ENCODE measurements at regions not wholly inside any gene's neighbourhood (a gene's known extent, or its start where the extent isn't known, plus 50 kb on each side); places are given as distances from the start of the nearest gene placed in this dataset.

DNA sequence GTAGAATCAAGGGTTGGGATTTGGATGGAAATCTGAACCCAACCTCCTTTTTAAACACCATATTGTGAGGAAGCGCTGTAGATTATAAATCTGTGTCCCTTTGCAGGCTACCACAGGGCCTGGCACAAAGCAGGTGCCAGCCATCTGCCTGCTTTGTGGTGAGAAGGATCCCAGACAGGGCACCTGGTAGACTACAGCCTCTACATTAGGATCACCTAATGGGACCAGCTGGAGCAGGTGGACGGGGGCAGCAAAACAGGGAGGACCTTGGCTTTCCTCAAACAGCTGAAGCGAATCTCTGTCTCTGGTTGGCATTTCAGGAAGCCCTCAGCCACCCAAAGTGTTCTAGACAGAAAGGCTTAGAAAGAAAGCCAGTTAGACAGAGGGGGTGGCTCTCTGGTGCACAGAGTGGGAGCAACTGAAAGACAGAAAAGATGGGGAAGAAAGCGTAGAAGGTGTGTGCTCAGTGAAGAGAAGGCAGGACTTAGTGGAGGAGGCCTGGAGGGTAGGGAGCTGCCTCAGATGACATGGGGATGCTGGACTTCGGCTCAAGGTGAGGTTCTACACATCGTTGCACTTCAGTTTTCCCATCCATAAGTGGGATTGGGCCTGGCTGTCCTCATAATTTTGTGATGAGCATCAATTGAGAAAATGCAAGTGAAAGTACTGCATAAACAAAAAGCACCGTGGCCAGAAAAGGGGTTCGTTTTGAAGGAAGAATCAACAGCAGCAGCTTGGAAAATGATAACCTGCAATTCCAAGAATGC, 350.8 kb downstream of the CYRIA start:
- Histone ChIP-seq H3K4me1 (ENCODE audit: control insufficient read depth, insufficient read depth, low read length) (no peaks in the 10 kb centered on the region), H3K4me3 (ENCODE audit: low read depth, low read length) (no peak overlapping the region), H3K9me3 (ENCODE audit: control insufficient read depth, insufficient read depth, low read depth, low read length) (no peaks in the 10 kb centered on the region), H3K36me3 (ENCODE audit: control insufficient read depth in 2 of 2, insufficient read depth in 1 of 2, low read length in 2 of 2) (no peaks in the 10 kb centered on the region), H3K27ac (ENCODE audit: extremely low read depth, low read depth, low read length) (no peak overlapping the region)
- CTCF ChIA-PET = interaction anchor here (0.7 kb wide), 1 partner anchor 172 kb away, joined by 3 read pairs; no protein-coding TSS in a partner anchor
- POLR2A ChIA-PET = no interaction called here
- TF ChIP-seq FEZF1 (tag by site-specific recombination; IDR thresholded peaks at IDR 0.05) (no peak), GLI4 (tag by site-specific recombination; IDR thresholded peaks at IDR 0.05) (no peak), OVOL3 (tag by site-specific recombination; IDR thresholded peaks at IDR 0.05) (no peak), ZNF670 (tag by site-specific recombination; IDR thresholded peaks at IDR 0.05; ENCODE audit: low read depth) (no peak), SP3 (tag by site-specific recombination; IDR thresholded peaks at IDR 0.05) (no peak)

GRCh38 chr2:16314001-16314400, 351.6 kb downstream of the CYRIA start:
- Histone ChIP-seq H3K36me3 (ENCODE audit: control insufficient read depth in 2 of 2, insufficient read depth in 1 of 2, low read length in 2 of 2) (no peaks in the 10 kb centered on the region), H3K4me1 (ENCODE audit: control insufficient read depth, insufficient read depth, low read length) (no peaks in the 10 kb centered on the region), H3K9me3 (ENCODE audit: control insufficient read depth, insufficient read depth, low read depth, low read length) (no peaks in the 10 kb centered on the region), H3K4me3 (ENCODE audit: low read depth, low read length) (no peak overlapping the region), H3K27ac (ENCODE audit: extremely low read depth, low read depth, low read length) (no peak overlapping the region)
- CTCF ChIA-PET = no interaction called here
- no peak for TF ChIP-seq ZNF639 (tag by site-specific recombination; IDR thresholded peaks at IDR 0.05)
- TF ChIP-seq HOXC10 (CRISPR knock-in tag; IDR thresholded peaks at IDR 0.05) = no peak
- TF ChIP-seq KLF1 (tag by site-specific recombination; IDR thresholded peaks at IDR 0.05) = no peak
- no peak for TF ChIP-seq ZNF114 (tag by site-specific recombination; IDR thresholded peaks at IDR 0.05)
- no peak for TF ChIP-seq ZNF24 (tag by site-specific recombination; IDR thresholded peaks at IDR 0.05)
- TF ChIP-seq ZNF785 (tag by site-specific recombination; IDR thresholded peaks at IDR 0.05) = no peak
- TF ChIP-seq ZNF658 (tag by site-specific recombination; IDR thresholded peaks at IDR 0.05) = no peak
- TF ChIP-seq KLF8 (tag by site-specific recombination; IDR thresholded peaks at IDR 0.05) = no peak
- no peak for TF ChIP-seq ZNF138 (tag by site-specific recombination; IDR thresholded peaks at IDR 0.05; ENCODE audit: borderline replicate concordance)
- no peak for TF ChIP-seq ZNF266 (tag by site-specific recombination; IDR thresholded peaks at IDR 0.05; ENCODE audit: low read depth)
- no peak for TF ChIP-seq PRDM10 (tag by site-specific recombination; IDR thresholded peaks at IDR 0.05)
- TF ChIP-seq ZNF561 (tag by site-specific recombination; IDR thresholded peaks at IDR 0.05; ENCODE audit: borderline replicate concordance) = no peak
- TF ChIP-seq, protein P1, sequence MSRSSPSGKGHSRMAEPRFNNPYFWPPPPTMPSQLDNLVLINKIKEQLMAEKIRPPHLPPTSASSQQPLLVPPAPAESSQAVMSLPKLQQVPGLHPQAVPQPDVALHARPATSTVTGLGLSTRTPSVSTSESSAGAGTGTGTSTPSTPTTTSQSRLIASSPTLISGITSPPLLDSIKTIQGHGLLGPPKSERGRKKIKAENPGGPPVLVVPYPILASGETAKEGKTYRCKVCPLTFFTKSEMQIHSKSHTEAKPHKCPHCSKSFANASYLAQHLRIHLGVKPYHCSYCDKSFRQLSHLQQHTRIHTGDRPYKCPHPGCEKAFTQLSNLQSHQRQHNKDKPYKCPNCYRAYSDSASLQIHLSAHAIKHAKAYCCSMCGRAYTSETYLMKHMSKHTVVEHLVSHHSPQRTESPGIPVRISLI (tag by site-specific recombination; IDR thresholded peaks at IDR 0.05) = no peak
- TF ChIP-seq, protein P2, sequence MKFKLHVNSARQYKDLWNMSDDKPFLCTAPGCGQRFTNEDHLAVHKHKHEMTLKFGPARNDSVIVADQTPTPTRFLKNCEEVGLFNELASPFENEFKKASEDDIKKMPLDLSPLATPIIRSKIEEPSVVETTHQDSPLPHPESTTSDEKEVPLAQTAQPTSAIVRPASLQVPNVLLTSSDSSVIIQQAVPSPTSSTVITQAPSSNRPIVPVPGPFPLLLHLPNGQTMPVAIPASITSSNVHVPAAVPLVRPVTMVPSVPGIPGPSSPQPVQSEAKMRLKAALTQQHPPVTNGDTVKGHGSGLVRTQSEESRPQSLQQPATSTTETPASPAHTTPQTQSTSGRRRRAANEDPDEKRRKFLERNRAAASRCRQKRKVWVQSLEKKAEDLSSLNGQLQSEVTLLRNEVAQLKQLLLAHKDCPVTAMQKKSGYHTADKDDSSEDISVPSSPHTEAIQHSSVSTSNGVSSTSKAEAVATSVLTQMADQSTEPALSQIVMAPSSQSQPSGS (tag by site-specific recombination; IDR thresholded peaks at IDR 0.05; ENCODE audit: low read depth) = no peak
- POLR2A ChIA-PET = no interaction called here
